DND-41 (cell line): ENCODE measurements at regions not wholly inside any gene's neighbourhood (a gene's known extent, or its start where the extent isn't known, plus 50 kb on each side); places are given as distances from the start of the nearest gene placed in this dataset.

Experiments
- ATAC-seq: fragments of 200-7000 bp; cut with Tn5 transposase; 3 replicates; pipeline ENCODE4 v1.9.1; 2021; ENCODE audit warnings: low read depth; ENCODE audit not compliant: insufficient read depth
- DNase-seq: peaks from one replicate; pipeline ENCODE4 v3.0.0-alpha.2; 2020
- H2AFZ ChIP-seq: 2 replicates; pipeline ENCODE4 v1.6.0; 2012; ENCODE audit warnings: low read depth, low read length
- H3K27ac ChIP-seq: 2 replicates; pipeline ENCODE4 v1.5.1; 2012; ENCODE audit warnings: low read length, inconsistent platforms
- H3K27me3 ChIP-seq: fragments of 200-600 bp; sonication (generic); 2 replicates; pipeline ENCODE4 v1.6.0; 2012; ENCODE audit warnings: low read length, mild to moderate bottlenecking, inconsistent platforms; ENCODE audit not compliant: insufficient read depth, poor library complexity
- H3K36me3 ChIP-seq: 2 replicates; pipeline ENCODE4 v1.5.1; 2012; ENCODE audit warnings: low read length, inconsistent platforms; ENCODE audit not compliant: insufficient read depth
- H3K4me1 ChIP-seq: 2 replicates; pipeline ENCODE4 v1.5.1; 2012; ENCODE audit warnings: mild to moderate bottlenecking, low read length; ENCODE audit not compliant: insufficient read depth
- H3K4me2 ChIP-seq: 2 replicates; pipeline ENCODE4 v1.6.0; 2012; ENCODE audit warnings: mild to moderate bottlenecking, moderate library complexity, low read length, inconsistent platforms; ENCODE audit not compliant: insufficient read depth
- H3K4me3 ChIP-seq, 2 experiments: fragments of 200-600 bp in 1 of 2; shearing (Covaris generic) in 1 of 2; 2 replicates each; pipeline ENCODE4 v1.5.1; 2012 to 2016; ENCODE audit warnings: inconsistent platforms in 2 of 2, low read length in 2 of 2, mild to moderate bottlenecking in 2 of 2, low read depth in 1 of 2, moderate library complexity in 1 of 2
- H3K79me2 ChIP-seq: 2 replicates; pipeline ENCODE4 v1.6.0; 2012; ENCODE audit warnings: low read length, inconsistent platforms; ENCODE audit not compliant: insufficient read depth
- H3K9ac ChIP-seq: 2 replicates; pipeline ENCODE4 v1.6.0; 2012; ENCODE audit warnings: low read depth, mild to moderate bottlenecking, inconsistent platforms, low read length, moderate library complexity
- H3K9me3 ChIP-seq: 2 replicates; pipeline ENCODE4 v1.5.1; 2012; ENCODE audit warnings: low read length, moderate library complexity, mild to moderate bottlenecking, inconsistent platforms; ENCODE audit not compliant: insufficient read depth, severe bottlenecking
- H4K20me1 ChIP-seq: 2 replicates; pipeline ENCODE4 v1.6.0; 2012; ENCODE audit warnings: low read length; ENCODE audit not compliant: insufficient read depth
- EZH2 ChIP-seq: IDR thresholded peaks from 3 replicates; pipeline ENCODE4 v1.6.1; 2012; ENCODE audit warnings: borderline replicate concordance, low read depth, mild to moderate bottlenecking, moderate library complexity, low read length, inconsistent platforms; ENCODE audit not compliant: severe bottlenecking
- TF ChIP-seq, protein P1 (sequence below): IDR thresholded peaks from 2 replicates; pipeline ENCODE4 v1.5.1; 2012; ENCODE audit warnings: borderline replicate concordance, low read length, moderate library complexity, mild to moderate bottlenecking; ENCODE audit not compliant: poor library complexity, severe bottlenecking; ENCODE audit errors: extremely low read depth

DNA sequence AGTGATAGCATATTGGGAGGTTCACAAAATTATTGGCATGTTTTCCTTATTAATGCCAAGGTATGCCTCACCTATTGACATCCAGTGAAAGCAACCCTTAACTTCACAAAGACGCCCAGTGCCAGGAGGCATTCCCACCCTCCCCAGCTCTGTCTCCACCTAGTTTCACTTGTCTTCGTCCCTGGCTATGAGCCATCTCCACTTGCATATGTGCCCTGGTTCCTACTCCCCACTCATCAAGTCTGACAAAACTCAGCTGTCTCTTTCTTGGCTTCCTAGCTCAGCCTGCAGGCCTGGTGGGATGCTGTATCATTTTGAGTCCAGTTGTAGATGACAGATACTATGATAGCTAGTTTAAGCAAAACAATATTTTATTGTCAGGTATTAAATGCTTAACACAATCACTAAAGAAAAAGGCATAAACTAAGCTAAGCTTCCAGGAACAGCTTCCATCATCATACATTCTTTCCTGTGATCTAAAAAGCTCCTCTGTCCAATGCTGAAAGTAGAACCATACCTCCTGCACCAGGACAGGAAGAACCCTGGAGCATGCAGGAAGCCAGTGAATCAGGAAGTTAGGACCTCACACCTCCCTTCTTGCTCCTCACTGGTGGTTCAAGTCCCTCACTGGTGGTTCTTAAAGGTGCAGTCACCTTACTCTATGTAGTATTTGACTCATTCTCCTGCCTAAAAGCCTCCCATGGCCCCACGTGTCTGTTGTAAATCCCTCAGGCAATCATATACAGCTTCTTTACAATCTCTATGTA, 410.3 kb upstream of the RASGEF1B start:
- Histone ChIP-seq H3K9me3 (no peaks in the 10 kb centered on the region), H3K9ac (no peak overlapping the region), H3K4me1 (no peaks in the 10 kb centered on the region), H3K4me3 (no peak overlapping the region), H3K79me2 (no peaks in the 10 kb centered on the region), H3K4me2 (no peak overlapping the region), H2AFZ (peak overlapping the region; percentile 34), H3K27me3 (peaks cover 4% of the 10 kb centered on the region), H3K36me3 (no peaks in the 10 kb centered on the region), H3K27ac (no peak overlapping the region), H4K20me1 (no peaks in the 10 kb centered on the region)
- TF ChIP-seq, protein P1, sequence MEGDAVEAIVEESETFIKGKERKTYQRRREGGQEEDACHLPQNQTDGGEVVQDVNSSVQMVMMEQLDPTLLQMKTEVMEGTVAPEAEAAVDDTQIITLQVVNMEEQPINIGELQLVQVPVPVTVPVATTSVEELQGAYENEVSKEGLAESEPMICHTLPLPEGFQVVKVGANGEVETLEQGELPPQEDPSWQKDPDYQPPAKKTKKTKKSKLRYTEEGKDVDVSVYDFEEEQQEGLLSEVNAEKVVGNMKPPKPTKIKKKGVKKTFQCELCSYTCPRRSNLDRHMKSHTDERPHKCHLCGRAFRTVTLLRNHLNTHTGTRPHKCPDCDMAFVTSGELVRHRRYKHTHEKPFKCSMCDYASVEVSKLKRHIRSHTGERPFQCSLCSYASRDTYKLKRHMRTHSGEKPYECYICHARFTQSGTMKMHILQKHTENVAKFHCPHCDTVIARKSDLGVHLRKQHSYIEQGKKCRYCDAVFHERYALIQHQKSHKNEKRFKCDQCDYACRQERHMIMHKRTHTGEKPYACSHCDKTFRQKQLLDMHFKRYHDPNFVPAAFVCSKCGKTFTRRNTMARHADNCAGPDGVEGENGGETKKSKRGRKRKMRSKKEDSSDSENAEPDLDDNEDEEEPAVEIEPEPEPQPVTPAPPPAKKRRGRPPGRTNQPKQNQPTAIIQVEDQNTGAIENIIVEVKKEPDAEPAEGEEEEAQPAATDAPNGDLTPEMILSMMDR = no peak
- no peak for TF ChIP-seq EZH2
- ATAC-seq (peak; percentile 68), DNase-seq (no peak)

DNA sequence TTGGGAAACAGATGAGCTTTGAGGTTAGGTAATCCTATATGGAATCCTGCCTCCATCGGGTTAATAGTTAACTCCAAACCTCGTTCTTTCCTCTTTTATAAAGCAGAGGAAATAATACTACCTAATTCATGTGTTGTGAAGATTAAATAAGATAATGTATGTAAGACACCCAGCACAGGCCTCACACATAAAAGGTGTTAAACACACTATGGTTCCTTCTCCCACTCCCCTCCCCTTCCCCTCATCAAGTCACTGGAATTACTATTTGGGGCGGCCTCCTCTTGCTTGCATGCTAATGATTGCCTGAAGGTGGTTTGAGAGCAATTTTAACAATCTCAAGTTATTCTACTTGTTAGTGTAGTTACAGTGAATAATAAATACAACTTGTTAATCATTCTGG, 404.4 kb upstream of the RASGEF1B start:
- TF ChIP-seq, protein P1 = no peak
- TF ChIP-seq EZH2 = no peak
- H3K4me3 ChIP-seq = no peak overlapping the region
- no peaks in the 10 kb centered on the region for H3K27me3 ChIP-seq
- peaks cover 8% of the 10 kb centered on the region for H3K9me3 ChIP-seq
- ATAC-seq (no peak), DNase-seq (no peak)
- H3K27ac ChIP-seq = no peak overlapping the region
- no peaks in the 10 kb centered on the region for H3K36me3 ChIP-seq
- H3K9ac ChIP-seq = no peak overlapping the region
- no peak overlapping the region for H3K4me2 ChIP-seq
- H3K4me1 ChIP-seq = no peaks in the 10 kb centered on the region
- no peaks in the 10 kb centered on the region for H4K20me1 ChIP-seq
- H2AFZ ChIP-seq = no peak overlapping the region
- no peaks in the 10 kb centered on the region for H3K79me2 ChIP-seq

DNA sequence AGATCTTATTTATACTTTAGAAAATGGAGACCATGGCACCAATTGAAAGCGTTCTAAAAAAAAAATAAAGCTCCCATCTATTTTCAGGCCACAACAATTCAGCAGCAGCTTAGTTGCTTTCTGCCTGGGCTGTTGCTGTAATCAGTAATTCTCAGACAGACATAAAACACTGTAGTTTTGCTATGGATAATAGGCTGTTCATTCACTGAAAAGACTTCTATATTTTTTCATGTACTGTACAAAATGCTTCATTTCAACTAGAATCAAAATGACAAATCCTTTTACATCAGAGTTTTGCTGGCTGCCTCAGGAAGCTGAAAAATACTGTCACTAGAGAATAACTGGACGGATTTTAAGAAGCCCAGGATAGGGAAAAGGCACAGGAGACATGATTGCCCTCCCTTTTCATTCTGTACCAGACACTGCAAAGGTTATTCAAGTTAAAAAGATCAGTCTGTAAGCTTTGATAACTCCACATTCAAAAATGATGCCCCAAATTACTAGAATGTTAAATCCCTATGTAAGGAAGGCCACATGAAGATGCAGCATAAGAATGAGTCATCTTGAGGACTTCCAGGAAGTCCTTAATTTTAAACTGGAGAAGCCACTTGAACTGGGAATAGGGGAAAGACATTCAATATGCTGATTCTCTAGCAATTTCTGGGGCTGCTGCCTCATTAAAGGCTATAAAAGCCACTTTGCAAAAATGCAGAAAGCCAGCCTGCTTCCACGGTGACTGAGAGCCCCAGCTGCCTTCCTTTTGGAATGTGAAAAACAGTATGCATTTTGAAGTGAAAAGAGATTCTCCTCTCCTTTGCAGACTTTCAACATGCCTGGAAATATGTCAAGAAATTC, 403.2 kb upstream of the RASGEF1B start:
- H4K20me1 ChIP-seq = no peaks in the 10 kb centered on the region
- TF ChIP-seq EZH2 = no peak
- TF ChIP-seq, protein P1 = no peak
- no peaks in the 10 kb centered on the region for H3K27me3 ChIP-seq

More for the DNA sequence above, 403.2 kb upstream of the RASGEF1B start:
- peaks cover 15% of the 10 kb centered on the region for H3K9me3 ChIP-seq
- H3K4me1 ChIP-seq = no peaks in the 10 kb centered on the region
- no peak overlapping the region for H3K27ac ChIP-seq
- DNase-seq (no peak), ATAC-seq (no peak)
- no peak overlapping the region for H3K4me3 ChIP-seq
- no peak overlapping the region for H3K9ac ChIP-seq
- H3K4me2 ChIP-seq = no peak overlapping the region
- no peak overlapping the region for H2AFZ ChIP-seq
- H3K36me3 ChIP-seq = no peaks in the 10 kb centered on the region
- no peaks in the 10 kb centered on the region for H3K79me2 ChIP-seq
